ENCODE measurements at regions not wholly inside any gene's neighbourhood (a gene's known extent, or its start where the extent isn't known, plus 50 kb on each side); places are given as distances from the start of the nearest gene placed in this dataset.

GRCh38 chr3:44114142-44114541 is 127.5 kb upstream of the TOPAZ1 start:
- no peak overlapping the region for H3K4me3 ChIP-seq (ENCODE audit: low read depth in 2 of 2, low read length in 1 of 2)
- H3K79me2 ChIP-seq (ENCODE audit: insufficient read depth) = no peaks in the 10 kb centered on the region
- no peaks in the 10 kb centered on the region; a peak in 1 of 4 replicates for H3K4me1 ChIP-seq (ENCODE audit: control insufficient read depth in 1 of 2, insufficient read depth in 2 of 2, low read depth in 1 of 2, low read length in 1 of 2)
- peaks cover 0 to 22% of the 10 kb centered on the region in 2 experiments for H3K36me3 ChIP-seq (replicated peaks in 1 of 2; ENCODE audit: control insufficient read depth in 1 of 2, insufficient read depth in 2 of 2, low read length in 1 of 2)
- DNase-seq = peak; percentile 20
- H3K9ac ChIP-seq = no peak overlapping the region
- no peaks in the 10 kb centered on the region for H4K20me1 ChIP-seq (ENCODE audit: insufficient read depth)
- no peak overlapping the region for H3K4me2 ChIP-seq
- H3F3A ChIP-seq (replicated peaks; ENCODE audit: insufficient read depth) = no peaks in the 10 kb centered on the region
- no peaks in the 10 kb centered on the region for H3K9me3 ChIP-seq
- H3K9me2 ChIP-seq = no peaks in the 10 kb centered on the region
- ChIA-PET CTCF (no interaction called here), POLR2A (no interaction called here)
- H2AFZ ChIP-seq (ENCODE audit: low read depth) = no peak overlapping the region
- H3K27me3 ChIP-seq (ENCODE audit: insufficient read depth) = no peaks in the 10 kb centered on the region
- 91% methylated on average over 11 of the region's 12 CpGs for WGBS (ENCODE audit: low lambda C conversion rate)
- no peak overlapping the region for H3K27ac ChIP-seq (ENCODE audit: low read depth in 2 of 2, low read length in 1 of 2)
- TF ChIP-seq SIN3A (IDR thresholded peaks at IDR 0.05; ENCODE audit: borderline replicate concordance, low read depth, low read length) (no peak), CTCF (IDR thresholded peaks at IDR 0.05) (peak; percentile 20), TAF1 (IDR thresholded peaks at IDR 0.05; ENCODE audit: borderline replicate concordance, low read depth, low read length) (no peak)

- H3K36me3 ChIP-seq (replicated peaks in 1 of 2; ENCODE audit: control insufficient read depth in 1 of 2, insufficient read depth in 2 of 2, low read length in 1 of 2) = peaks cover 0 to 10% of the 10 kb centered on the region in 2 experiments
- no peaks in the 10 kb centered on the region for H3K9me2 ChIP-seq
- H3K4me1 ChIP-seq (ENCODE audit: control insufficient read depth in 1 of 2, insufficient read depth in 2 of 2, low read depth in 1 of 2, low read length in 1 of 2) = no peaks in the 10 kb centered on the region
- no peak for DNase-seq
- H3K9me3 ChIP-seq = no peaks in the 10 kb centered on the region
- ChIA-PET POLR2A (no interaction called here), CTCF (no interaction called here)
- no peaks in the 10 kb centered on the region for H3K27me3 ChIP-seq (ENCODE audit: insufficient read depth)
- no peak overlapping the region for H2AFZ ChIP-seq (ENCODE audit: low read depth)
- no peaks in the 10 kb centered on the region for H4K20me1 ChIP-seq (ENCODE audit: insufficient read depth)
- no peak overlapping the region for H3K9ac ChIP-seq
- no peaks in the 10 kb centered on the region for H3K79me2 ChIP-seq (ENCODE audit: insufficient read depth)
- TF ChIP-seq USF1 (IDR thresholded peaks at IDR 0.05; ENCODE audit: borderline replicate concordance, low read depth) = no peak
- TF ChIP-seq RXRA (IDR thresholded peaks at IDR 0.05; ENCODE audit: borderline replicate concordance, low read depth) = no peak
- TF ChIP-seq EZH2phosphoT487 (IDR thresholded peaks at IDR 0.05; ENCODE audit: borderline replicate concordance, low read depth) = no peak
- no peak for TF ChIP-seq ELF1 (IDR thresholded peaks at IDR 0.05)
- no peak for TF ChIP-seq CTCF (IDR thresholded peaks at IDR 0.05)
- no peak for TF ChIP-seq GATA2 (CRISPR knock-in tag; IDR thresholded peaks at IDR 0.05)
- no peak for TF ChIP-seq TAF1 (IDR thresholded peaks at IDR 0.05; ENCODE audit: borderline replicate concordance, low read depth, low read length)
- TF ChIP-seq MEF2A (IDR thresholded peaks at IDR 0.05; ENCODE audit: borderline replicate concordance, low read depth) = no peak
- TF ChIP-seq TCF12 (IDR thresholded peaks at IDR 0.05) = no peak
- TF ChIP-seq SIN3A (IDR thresholded peaks at IDR 0.05; ENCODE audit: borderline replicate concordance, low read depth, low read length) = no peak
- TF ChIP-seq NFIC (IDR thresholded peaks at IDR 0.05; ENCODE audit: borderline replicate concordance) = no peak
- no peak for TF ChIP-seq JUND (IDR thresholded peaks at IDR 0.05)
- no peak for TF ChIP-seq MXI1 (IDR thresholded peaks at IDR 0.05; ENCODE audit: low read depth, low read length)
- no peak overlapping the region for H3K4me3 ChIP-seq (ENCODE audit: low read depth in 2 of 2, low read length in 1 of 2)
- 65% methylated on average over 2 of the region's 2 CpGs for WGBS (ENCODE audit: low lambda C conversion rate)
- H3F3A ChIP-seq (replicated peaks; ENCODE audit: insufficient read depth) = no peaks in the 10 kb centered on the region
- H3K27ac ChIP-seq (ENCODE audit: low read depth in 2 of 2, low read length in 1 of 2) = no peak overlapping the region
- H3K4me2 ChIP-seq = no peak overlapping the region
These were observed 124.4 kb upstream of the TOPAZ1 start for GRCh38 chr3:44117239-44117638.
